IMR-90 (cell line): ENCODE measurements at regions not wholly inside any gene's neighbourhood (a gene's known extent, or its start where the extent isn't known, plus 50 kb on each side); places are given as distances from the start of the nearest gene placed in this dataset.

Experiments
- ATAC-seq: fragments of 200-7000 bp; cut with Tn5 transposase; 2 replicates; pipeline ENCODE4 v1.9.1; 2020; ENCODE audit warnings: low read depth, mild to moderate bottlenecking, moderate library complexity
- BruUV-seq: library from RNA; stranded (reverse); fragments of 400-500 nt; replicated peaks from 2 replicates; lab custom pipeline; 2021; lab: Mats Ljungman, UMichigan
- CTCF ChIA-PET: fragments of 300-600 bp; formaldehyde crosslinking; extraction: SDS; loops from one replicate; lab custom pipeline; 2021; ENCODE audit warnings: antibody characterized with exemption; lab: Yijun Ruan, JAX
- POLR2A ChIA-PET: fragments of 300-600 bp; sonication (Branson Sonifier 250); formaldehyde crosslinking; loops from one replicate; lab custom pipeline; 2022; ENCODE audit warnings: antibody characterized with exemption; ENCODE audit not compliant: unreplicated experiment; lab: Charles Lee
- DNase-seq: peaks from one replicate; pipeline ENCODE4 v3.0.0; 2013
- H2AFZ ChIP-seq: replicated peaks from 2 replicates; pipeline ENCODE3; 2013; ENCODE audit warnings: low read length, mild to moderate bottlenecking; ENCODE audit not compliant: poor library complexity
- H2AK5ac ChIP-seq: 2 replicates; pipeline ENCODE4 v1.6.1; 2013; ENCODE audit warnings: low read depth, low read length, inconsistent platforms
- H2AK9ac ChIP-seq: replicated peaks from 2 replicates; pipeline ENCODE3; 2013; ENCODE audit warnings: mild to moderate bottlenecking, low read depth, low read length, moderate library complexity; ENCODE audit not compliant: poor library complexity
- H2BK120ac ChIP-seq: 2 replicates; pipeline ENCODE4 v1.6.1; 2013; ENCODE audit warnings: low read depth, low read length, inconsistent platforms
- H2BK15ac ChIP-seq: 3 replicates; pipeline ENCODE4 v1.6.1; 2013; ENCODE audit warnings: low read depth, low read length, inconsistent platforms
- H2BK20ac ChIP-seq: 2 replicates; pipeline ENCODE4 v1.6.1; 2013; ENCODE audit warnings: low read depth, mild to moderate bottlenecking, inconsistent platforms, low read length, moderate library complexity
- H2BK5ac ChIP-seq: 2 replicates; pipeline ENCODE4 v1.6.1; 2013; ENCODE audit warnings: mild to moderate bottlenecking, low read depth, low read length, inconsistent platforms; ENCODE audit not compliant: poor library complexity, severe bottlenecking
- H3K14ac ChIP-seq: replicated peaks from 2 replicates; pipeline ENCODE4 v1.6.1; 2013; ENCODE audit warnings: low read depth, low read length, inconsistent platforms
- H3K18ac ChIP-seq: 2 replicates; pipeline ENCODE4 v1.6.1; 2013; ENCODE audit warnings: low read depth, low read length, control low read depth
- H3K23ac ChIP-seq: 2 replicates; pipeline ENCODE4 v1.6.1; 2013; ENCODE audit warnings: low read depth, low read length, inconsistent platforms
- H3K27ac ChIP-seq: 2 replicates; pipeline ENCODE4 v1.5.1; 2013; ENCODE audit warnings: mild to moderate bottlenecking, control low read depth, low read length; ENCODE audit not compliant: insufficient read depth
- H3K27me3 ChIP-seq: 2 replicates; pipeline ENCODE4 v1.6.1; 2013; ENCODE audit warnings: low read length; ENCODE audit not compliant: control insufficient read depth, insufficient read depth
- H3K36me3 ChIP-seq: 2 replicates; pipeline ENCODE4 v1.6.1; 2013; ENCODE audit warnings: low read length, mixed read lengths; ENCODE audit not compliant: control insufficient read depth, insufficient read depth
- H3K4ac ChIP-seq: 2 replicates; pipeline ENCODE4 v1.6.1; 2013; ENCODE audit warnings: low read depth, low read length, inconsistent platforms
- H3K4me1 ChIP-seq: 2 replicates; pipeline ENCODE4 v1.6.1; 2013; ENCODE audit warnings: low read length, mixed read lengths; ENCODE audit not compliant: control insufficient read depth, insufficient read depth
- H3K4me2 ChIP-seq: 2 replicates; pipeline ENCODE4 v1.6.1; 2013; ENCODE audit warnings: low read depth, mild to moderate bottlenecking, control low read depth, low read length, moderate library complexity
- H3K4me3 ChIP-seq: 2 replicates; pipeline ENCODE4 v1.5.1; 2013; ENCODE audit warnings: low read depth, mild to moderate bottlenecking, control low read depth, low read length, moderate library complexity; ENCODE audit not compliant: insufficient read depth
- H3K56ac ChIP-seq: 2 replicates; pipeline ENCODE4 v1.6.1; 2013; ENCODE audit warnings: low read length, inconsistent platforms; ENCODE audit not compliant: insufficient read depth; ENCODE audit errors: extremely low read depth
- H3K79me1 ChIP-seq, 2 experiments: 2 replicates each; pipeline ENCODE4 v1.6.1; 2013; ENCODE audit warnings: low read length in 2 of 2, inconsistent platforms in 1 of 2, low read depth in 1 of 2
- H3K9ac ChIP-seq: 2 replicates; pipeline ENCODE4 v1.6.1; 2013; ENCODE audit warnings: low read depth, low read length, control low read depth
- H3K9me1 ChIP-seq: 2 replicates; pipeline ENCODE4 v1.6.1; 2013; ENCODE audit warnings: low read length, inconsistent platforms; ENCODE audit not compliant: insufficient read depth
- H3K9me3 ChIP-seq: 2 replicates; pipeline ENCODE4 v1.6.1; 2013; ENCODE audit warnings: low read length; ENCODE audit not compliant: control insufficient read depth, insufficient read depth
- H4K20me1 ChIP-seq: 2 replicates; pipeline ENCODE4 v1.6.1; 2013; ENCODE audit warnings: low read length, inconsistent platforms; ENCODE audit not compliant: insufficient read depth
- H4K5ac ChIP-seq: 2 replicates; pipeline ENCODE4 v1.6.1; 2013; ENCODE audit warnings: mild to moderate bottlenecking, low read depth, low read length, control low read depth
- H4K8ac ChIP-seq, 2 experiments: 2 replicates each; pipeline ENCODE4 v1.6.1; 2013; ENCODE audit warnings: low read depth in 2 of 2, low read length in 2 of 2, control low read depth in 1 of 2, inconsistent platforms in 1 of 2
- H4K91ac ChIP-seq: 2 replicates; pipeline ENCODE4 v1.6.1; 2013; ENCODE audit warnings: low read depth, low read length, inconsistent platforms; ENCODE audit not compliant: insufficient read depth
- BHLHE40 ChIP-seq: fragments of 150-350 bp; IDR thresholded peaks from 2 replicates; pipeline ENCODE4 v1.6.1; 2016; ENCODE audit warnings: mild to moderate bottlenecking, low read depth, low read length
- CEBPB ChIP-seq: IDR thresholded peaks from 2 replicates; pipeline ENCODE4 v1.6.1; 2012; ENCODE audit warnings: low read depth, low read length, improper control_type of control experiment
- CTCF ChIP-seq: conservative IDR thresholded peaks from 2 replicates; pipeline ENCODE4 v1.5.1; 2012; ENCODE audit warnings: mild to moderate bottlenecking, low read depth, low read length, improper control_type of control experiment
- FOS ChIP-seq: fragments of 150-350 bp; IDR thresholded peaks from 2 replicates; pipeline ENCODE4 v1.6.1; 2016; ENCODE audit warnings: low read depth, low read length
- MAFK ChIP-seq: IDR thresholded peaks from 2 replicates; pipeline ENCODE4 v1.6.1; 2012; ENCODE audit warnings: low read depth, low read length, improper control_type of control experiment
- MAZ ChIP-seq: IDR thresholded peaks from 2 replicates; pipeline ENCODE4 v1.6.1; 2012; ENCODE audit warnings: low read depth, mild to moderate bottlenecking, low read length, improper control_type of control experiment, moderate library complexity, borderline replicate concordance
- MXI1 ChIP-seq: IDR thresholded peaks from 2 replicates; pipeline ENCODE4 v1.6.1; 2012; ENCODE audit warnings: low read depth, mild to moderate bottlenecking, low read length, moderate library complexity, borderline replicate concordance
- NFE2L2 ChIP-seq: fragments of 150-350 bp; IDR thresholded peaks from 2 replicates; pipeline ENCODE4 v1.6.1; 2016; ENCODE audit warnings: low read depth, mild to moderate bottlenecking, low read length
- POLR2A ChIP-seq: IDR thresholded peaks from 2 replicates; pipeline ENCODE4 v1.6.1; 2012; ENCODE audit warnings: mild to moderate bottlenecking, low read depth, low read length
- RAD21 ChIP-seq: IDR thresholded peaks from 2 replicates; pipeline ENCODE4 v1.6.1; 2012; ENCODE audit warnings: low read length, improper control_type of control experiment
- RFX5 ChIP-seq: IDR thresholded peaks from 2 replicates; pipeline ENCODE4 v1.8.0; 2012; ENCODE audit warnings: low read depth, mild to moderate bottlenecking, low read length, moderate library complexity
- SMC3 ChIP-seq: fragments of 150-350 bp; IDR thresholded peaks from 2 replicates; pipeline ENCODE4 v1.6.1; 2016; ENCODE audit warnings: low read depth, mild to moderate bottlenecking, antibody characterized with exemption, low read length, moderate library complexity
- WGBS, 2 experiments: methylation state at CpG; one replicate each; pipeline versions ENCODE4 v1.1.5 to v1.1.7; 2013; ENCODE audit warnings: missing lambda C conversion rate in 2 of 2; ENCODE audit not compliant: insufficient read length in 1 of 2; ENCODE audit errors: extremely low coverage in 2 of 2; 5-methylcytosine and 5-hydroxymethylcytosine counted together
- dilution Hi-C: fragments of 300-500 bp; cut with HindIII; formaldehyde crosslinking; loops from one replicate; pipeline ENCODE4 v1.14.3; 2018; ENCODE audit warnings: low sequenced_read_pairs; ENCODE audit not compliant: unreplicated experiment
- in situ Hi-C: fragments of 300-500 bp; cut with MboI; formaldehyde crosslinking; loops from 3 replicates; pipeline ENCODE4 v1.14.3; 2019; ENCODE audit warnings: low sequenced_read_pairs, inconsistent platforms, mixed read lengths
- intact Hi-C: fragments of 100-400 bp; cut with micrococcal nuclease; formaldehyde crosslinking; loops from 2 replicates; pipeline ENCODE4 v1.10.0; 2022

- no peak overlapping the region for H3K56ac ChIP-seq
Measured at GRCh38 chr1:221072214-221072613, 193.0 kb downstream of the HLX start.

More at GRCh38 chr1:221072214-221072613, 193.0 kb downstream of the HLX start:
- H3K4me1 ChIP-seq = no peaks in the 10 kb centered on the region; the same call in 1 of the 2 replicates
- H2AK5ac ChIP-seq = no peak overlapping the region
- H2BK5ac ChIP-seq = no peak overlapping the region
- no TSS peak for BruUV-seq
- H2BK15ac ChIP-seq = no peak overlapping the region
- no peak for DNase-seq
- dilution Hi-C loops (no loop called here), intact Hi-C loops (no loop called here), in situ Hi-C loops (no loop called here)
- no peak overlapping the region for H2AFZ ChIP-seq
- no peak overlapping the region for H3K14ac ChIP-seq
- H3K23ac ChIP-seq = no peak overlapping the region
- no peak overlapping the region for H2AK9ac ChIP-seq
- no peak overlapping the region for H3K4ac ChIP-seq
- no peak for ATAC-seq
- no peaks in the 10 kb centered on the region for H3K36me3 ChIP-seq
- H4K91ac ChIP-seq = no peak overlapping the region
- TF ChIP-seq MXI1 = no peak
- no peak for TF ChIP-seq SMC3
- no peak for TF ChIP-seq MAFK
- no peak for TF ChIP-seq CTCF
- TF ChIP-seq CEBPB = no peak
- TF ChIP-seq MAZ = no peak
- no peak for TF ChIP-seq POLR2A
- no peak for TF ChIP-seq FOS
- no peak for TF ChIP-seq RFX5
- no peak for TF ChIP-seq RAD21
- no peak for TF ChIP-seq NFE2L2
- TF ChIP-seq BHLHE40 = no peak
- no peak overlapping the region for H3K9ac ChIP-seq
- no peak overlapping the region for H3K4me3 ChIP-seq
- no peaks in the 10 kb centered on the region for H4K20me1 ChIP-seq
- no peak overlapping the region for H2BK120ac ChIP-seq
- no peaks in the 10 kb centered on the region for H3K27me3 ChIP-seq
- no peaks in the 10 kb centered on the region for H3K79me1 ChIP-seq
- H3K27ac ChIP-seq = no peak overlapping the region
- no peak overlapping the region for H4K8ac ChIP-seq
- no peak overlapping the region for H3K18ac ChIP-seq
- CTCF ChIA-PET = no interaction called here
- no CpG with 5 or more reads among the region's 1 CpG for WGBS, 2 experiments
- no peak overlapping the region for H4K5ac ChIP-seq
- no peak overlapping the region for H2BK20ac ChIP-seq
- no peaks in the 10 kb centered on the region for H3K9me1 ChIP-seq
- POLR2A ChIA-PET = no interaction called here
- no peaks in the 10 kb centered on the region; the same call in 1 of the 2 replicates for H3K9me3 ChIP-seq
- no peak overlapping the region for H3K4me2 ChIP-seq
